HepG2 (cell line): ENCODE measurements at regions not wholly inside any gene's neighbourhood (a gene's known extent, or its start where the extent isn't known, plus 50 kb on each side); places are given as distances from the start of the nearest gene placed in this dataset.

ENCODE experiments used
- ATAC-seq: fragments of 200-7000 bp; cut with Tn5 transposase; 3 replicates; pipeline ENCODE4 v1.9.1; 2020; ENCODE audit warnings: mild to moderate bottlenecking, moderate library complexity
- BruUV-seq: library from RNA; stranded (reverse); fragments of 400-500 nt; replicated peaks from 2 replicates; lab custom pipeline; 2021; lab: Mats Ljungman, UMichigan
- CTCF ChIA-PET: fragments of 300-600 bp; formaldehyde crosslinking; extraction: SDS; loops from one replicate; lab custom pipeline; 2021; ENCODE audit warnings: low total read pairs, inconsistent platforms, low intra/inter-chr PET ratio; lab: Yijun Ruan, JAX
- POLR2A ChIA-PET: fragments of 350-600 bp; sonication (Branson Sonifier 250); formaldehyde crosslinking; loops from one replicate; lab custom pipeline; 2020; ENCODE audit warnings: antibody characterized with exemption, inconsistent platforms; lab: Yijun Ruan, JAX
- DNase-seq: peaks from one replicate; pipeline ENCODE4 v3.0.0-alpha.2; 2015; ENCODE audit warnings: low spot score
- FAIRE-seq: peaks from 3 replicates; lab custom pipeline; 2011; peaks lifted over from hg19 to GRCh38; lab: Jason Lieb, UNC
- H2AFZ ChIP-seq: one replicate; pipeline ENCODE4 v1.6.1; 2011; ENCODE audit warnings: low read length, inconsistent platforms
- H3K27ac ChIP-seq: fragments of 300-600 bp; 3 replicates; pipeline ENCODE4 v1.8.0; 2011; ENCODE audit warnings: mixed run types, mild to moderate bottlenecking, mixed read lengths, low read length, inconsistent platforms; ENCODE audit not compliant: insufficient read depth; ENCODE audit errors: extremely low read length
- H3K27me3 ChIP-seq, 2 experiments: fragments of 200-600 bp in 1 of 2; 2 replicates in 1 of 2; 3 replicates in 1 of 2; pipeline versions ENCODE4 v1.6.0 to v1.8.0; 2011; ENCODE audit warnings: low read length in 2 of 2, mild to moderate bottlenecking in 2 of 2, moderate library complexity in 2 of 2, inconsistent platforms in 1 of 2; ENCODE audit not compliant: insufficient read depth in 2 of 2, control insufficient read depth in 1 of 2
- H3K36me3 ChIP-seq, 2 experiments: fragments of 200-600 bp in 1 of 2; replicated peaks in 1 of 2; 2 replicates in 1 of 2; 3 replicates in 1 of 2; pipeline versions ENCODE4 v1.5.1 to v1.8.0; 2011; ENCODE audit warnings: low read length in 2 of 2, inconsistent platforms in 1 of 2; ENCODE audit not compliant: insufficient read depth in 2 of 2, control insufficient read depth in 1 of 2
- H3K4me1 ChIP-seq: 2 replicates; pipeline ENCODE4 v1.5.1; 2012; ENCODE audit warnings: low read length, inconsistent platforms; ENCODE audit not compliant: insufficient read depth
- H3K4me2 ChIP-seq: 2 replicates; pipeline ENCODE4 v1.6.0; 2011; ENCODE audit warnings: low read depth, low read length, inconsistent platforms
- H3K4me3 ChIP-seq, 3 experiments: fragments of 200-600 bp in 1 of 3; sonication (generic), shearing (Covaris generic) in 1 of 3; replicated peaks in 1 of 3; 2 replicates each; pipeline ENCODE4 v1.5.1; 2011 to 2016; ENCODE audit warnings: low read length in 3 of 3, inconsistent platforms in 2 of 3, low read depth in 2 of 3, mild to moderate bottlenecking in 2 of 3, control low read depth in 1 of 3, mixed read lengths in 1 of 3; ENCODE audit not compliant: insufficient read depth in 1 of 3
- H3K79me2 ChIP-seq: one replicate; pipeline ENCODE4 v1.6.1; 2011; ENCODE audit warnings: low read length, inconsistent platforms; ENCODE audit not compliant: insufficient read depth
- H3K9ac ChIP-seq: 2 replicates; pipeline ENCODE4 v1.6.0; 2011; ENCODE audit warnings: mild to moderate bottlenecking, low read depth, low read length, inconsistent platforms; ENCODE audit not compliant: insufficient read depth
- H3K9me3 ChIP-seq: 2 replicates; pipeline ENCODE4 v1.5.1; 2012; ENCODE audit warnings: mild to moderate bottlenecking, low read length
- H4K20me1 ChIP-seq: 2 replicates; pipeline ENCODE4 v1.6.0; 2011; ENCODE audit warnings: inconsistent platforms, mild to moderate bottlenecking, low read length, moderate library complexity; ENCODE audit not compliant: insufficient read depth
- BCL6 ChIP-seq: IDR thresholded peaks from 2 replicates; pipeline ENCODE4 v1.6.1; 2016; ENCODE audit warnings: missing genetic modification reagents, missing compliant biosample characterization
- ELF4 ChIP-seq: sonication (generic); formaldehyde crosslinking; IDR thresholded peaks from 2 replicates; pipeline ENCODE4 v1.5.0; 2020; ENCODE audit warnings: missing genetic modification reagents, mild to moderate bottlenecking, moderate library complexity, borderline replicate concordance
- EP300 ChIP-seq, 3 experiments: sonication (generic) in 1 of 3; formaldehyde crosslinking in 1 of 3; IDR thresholded peaks; 2 replicates each; pipeline versions ENCODE4 v1.5.1 to v1.6.1; 2011 to 2020; ENCODE audit warnings: low read depth in 2 of 3, low read length in 2 of 3, borderline replicate concordance in 1 of 3, improper control_type of control experiment in 1 of 3, mild to moderate bottlenecking in 1 of 3, missing genetic modification reagents in 1 of 3, moderate library complexity in 1 of 3
- HDAC1 ChIP-seq: sonication (generic); formaldehyde crosslinking; IDR thresholded peaks from 2 replicates; pipeline ENCODE4 v1.5.1; 2020; ENCODE audit warnings: mild to moderate bottlenecking, missing genetic modification reagents
- HMG20A ChIP-seq: IDR thresholded peaks from 2 replicates; pipeline ENCODE4 v1.6.1; 2016; ENCODE audit warnings: borderline replicate concordance
- HNF4A ChIP-seq: sonication (generic); formaldehyde crosslinking; IDR thresholded peaks from 2 replicates; pipeline ENCODE4 v1.4.0; 2020; ENCODE audit warnings: missing genetic modification reagents
- MED1 ChIP-seq: sonication (generic); formaldehyde crosslinking; IDR thresholded peaks from 2 replicates; pipeline ENCODE4 v1.4.0; 2020; ENCODE audit warnings: missing genetic modification reagents
- POGZ ChIP-seq: sonication (generic); formaldehyde crosslinking; IDR thresholded peaks from 2 replicates; pipeline ENCODE4 v1.4.0; 2020; ENCODE audit warnings: mild to moderate bottlenecking, missing genetic modification reagents
- RFXAP ChIP-seq: sonication (generic); formaldehyde crosslinking; IDR thresholded peaks from 2 replicates; pipeline ENCODE4 v1.4.0; 2020; ENCODE audit warnings: missing genetic modification reagents, borderline replicate concordance
- RXRB ChIP-seq: IDR thresholded peaks from 2 replicates; pipeline ENCODE4 v1.6.1; 2016; ENCODE audit warnings: borderline replicate concordance, missing genetic modification reagents, missing compliant biosample characterization
- TBX2 ChIP-seq: sonication (generic); formaldehyde crosslinking; IDR thresholded peaks from 2 replicates; pipeline ENCODE4 v1.5.0; 2020; ENCODE audit warnings: missing genetic modification reagents, mild to moderate bottlenecking, borderline replicate concordance
- TEAD3 ChIP-seq: optimal IDR thresholded peaks from 2 replicates; pipeline ENCODE3; 2016; ENCODE audit warnings: borderline replicate concordance
- U2AF1 ChIP-seq: fragments of 200-400 bp; formaldehyde crosslinking; optimal IDR thresholded peaks from 2 replicates; pipeline ENCODE3; 2017; ENCODE audit warnings: mild to moderate bottlenecking, low read depth, low read length
- YEATS2 ChIP-seq: sonication (generic); formaldehyde crosslinking; IDR thresholded peaks from 2 replicates; pipeline ENCODE4 v1.4.0; 2020; ENCODE audit warnings: missing genetic modification reagents, borderline replicate concordance
- ZBTB38 ChIP-seq: sonication (generic); formaldehyde crosslinking; IDR thresholded peaks from 2 replicates; pipeline ENCODE4 v1.5.1; 2020; ENCODE audit warnings: mild to moderate bottlenecking, missing genetic modification reagents
- ZNF180 ChIP-seq: sonication (generic); formaldehyde crosslinking; IDR thresholded peaks from 2 replicates; pipeline ENCODE4 v1.4.0; 2020; ENCODE audit warnings: low read depth, missing genetic modification reagents, borderline replicate concordance
- ZNF232 ChIP-seq: sonication (generic); formaldehyde crosslinking; IDR thresholded peaks from 2 replicates; pipeline ENCODE4 v1.4.0; 2020; ENCODE audit warnings: missing genetic modification reagents, borderline replicate concordance
- ZNF331 ChIP-seq: sonication (generic); formaldehyde crosslinking; IDR thresholded peaks from 2 replicates; pipeline ENCODE4 v1.4.0; 2020; ENCODE audit warnings: missing genetic modification reagents
- WGBS: methylation state at CpG from one replicate; pipeline ENCODE4 v1.1.6; 2017; ENCODE audit warnings: low lambda C conversion rate; 5-methylcytosine and 5-hydroxymethylcytosine counted together
- in situ Hi-C: cut with HindIII; loops from 2 replicates; pipeline ENCODE4 v1.10.0; 2017; ENCODE audit warnings: low pct_unique_long_range_greater_than_20kb; ENCODE audit not compliant: extremely low pct_ligation_motif_present
- intact Hi-C: fragments of 100-400 bp; cut with micrococcal nuclease; formaldehyde crosslinking; loops from one replicate; pipeline ENCODE4 v1.10.0; 2022; ENCODE audit not compliant: unreplicated experiment
- TF ChIP-seq, protein P1 (sequence below): sonication (generic); formaldehyde crosslinking; conservative IDR thresholded peaks from 2 replicates; pipeline ENCODE4 v1.4.0; 2020; ENCODE audit warnings: mild to moderate bottlenecking, missing genetic modification reagents, moderate library complexity
- TF ChIP-seq, protein P2 (sequence below): sonication (generic); formaldehyde crosslinking; IDR thresholded peaks from 2 replicates; pipeline ENCODE4 v1.4.0; 2020; ENCODE audit warnings: missing genetic modification reagents, borderline replicate concordance

DNA sequence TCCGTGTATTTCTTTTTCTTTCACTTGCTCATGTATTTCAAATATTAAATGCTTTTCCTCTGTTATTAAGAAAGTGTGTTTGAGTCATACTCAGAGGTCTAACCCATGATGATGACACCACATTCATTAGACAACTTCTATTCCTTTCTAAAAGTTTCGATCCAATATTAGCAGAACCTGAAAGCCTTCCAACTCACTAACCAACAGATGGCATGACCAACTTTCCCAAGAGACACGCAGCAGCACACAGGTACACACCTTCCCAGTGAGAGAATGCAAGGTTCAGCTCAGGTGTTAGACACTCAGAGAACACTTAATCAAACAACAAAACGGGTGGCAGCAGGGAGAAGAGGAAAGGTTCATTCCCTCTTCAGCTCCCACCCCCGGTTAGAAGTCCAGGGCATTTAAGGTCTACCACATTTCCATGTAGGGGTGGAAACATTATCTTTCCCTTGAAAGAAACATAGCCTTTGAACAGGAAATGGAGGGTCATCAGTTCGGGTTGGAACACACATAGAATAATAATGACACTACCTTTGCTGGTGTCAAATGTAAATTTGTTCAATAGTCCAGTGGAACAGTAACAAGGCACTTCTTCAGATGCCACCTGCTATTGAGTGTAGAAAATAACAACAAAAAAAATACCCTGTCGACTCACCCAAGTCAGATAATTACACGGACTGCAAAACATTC lies 404.2 kb downstream of the COG6 start:
- no peaks in the 10 kb centered on the region; a peak in 1 of 5 replicates for H3K27me3 ChIP-seq
- H3K79me2 ChIP-seq, result no peaks in the 10 kb centered on the region
- FAIRE-seq (no peak), DNase-seq (no peak), ATAC-seq (peak; percentile 21; the same call in 2 of the 3 replicates)
- in situ Hi-C loops (no loop called here), intact Hi-C loops (loop anchor here (5.0 kb wide), 1 partner anchor 117 kb away; no protein-coding TSS in a partner anchor)
- peak overlapping the region; percentile 44 for H3K4me2 ChIP-seq
- CTCF ChIA-PET, result no interaction called here
- BruUV-seq, result no TSS peak
- 3% methylated on average over 8 of the region's 8 CpGs for WGBS
- H3K27ac ChIP-seq, result peak overlapping the region; percentile 7
- H2AFZ ChIP-seq, result no peak overlapping the region
- H4K20me1 ChIP-seq, result no peaks in the 10 kb centered on the region
- H3K4me3 ChIP-seq, result no peak overlapping the region
- H3K4me1 ChIP-seq, result peaks cover 61% of the 10 kb centered on the region
- no peaks in the 10 kb centered on the region for H3K9me3 ChIP-seq
- H3K36me3 ChIP-seq, result no peaks in the 10 kb centered on the region
- H3K9ac ChIP-seq, result no peak overlapping the region
- POLR2A ChIA-PET, result no interaction called here
- peak; percentile 27; the same call in 1 of the 2 replicates for TF ChIP-seq BCL6 (CRISPR knock-in tag)
- TF ChIP-seq ZBTB38, result no peak
- TF ChIP-seq, protein P1, sequence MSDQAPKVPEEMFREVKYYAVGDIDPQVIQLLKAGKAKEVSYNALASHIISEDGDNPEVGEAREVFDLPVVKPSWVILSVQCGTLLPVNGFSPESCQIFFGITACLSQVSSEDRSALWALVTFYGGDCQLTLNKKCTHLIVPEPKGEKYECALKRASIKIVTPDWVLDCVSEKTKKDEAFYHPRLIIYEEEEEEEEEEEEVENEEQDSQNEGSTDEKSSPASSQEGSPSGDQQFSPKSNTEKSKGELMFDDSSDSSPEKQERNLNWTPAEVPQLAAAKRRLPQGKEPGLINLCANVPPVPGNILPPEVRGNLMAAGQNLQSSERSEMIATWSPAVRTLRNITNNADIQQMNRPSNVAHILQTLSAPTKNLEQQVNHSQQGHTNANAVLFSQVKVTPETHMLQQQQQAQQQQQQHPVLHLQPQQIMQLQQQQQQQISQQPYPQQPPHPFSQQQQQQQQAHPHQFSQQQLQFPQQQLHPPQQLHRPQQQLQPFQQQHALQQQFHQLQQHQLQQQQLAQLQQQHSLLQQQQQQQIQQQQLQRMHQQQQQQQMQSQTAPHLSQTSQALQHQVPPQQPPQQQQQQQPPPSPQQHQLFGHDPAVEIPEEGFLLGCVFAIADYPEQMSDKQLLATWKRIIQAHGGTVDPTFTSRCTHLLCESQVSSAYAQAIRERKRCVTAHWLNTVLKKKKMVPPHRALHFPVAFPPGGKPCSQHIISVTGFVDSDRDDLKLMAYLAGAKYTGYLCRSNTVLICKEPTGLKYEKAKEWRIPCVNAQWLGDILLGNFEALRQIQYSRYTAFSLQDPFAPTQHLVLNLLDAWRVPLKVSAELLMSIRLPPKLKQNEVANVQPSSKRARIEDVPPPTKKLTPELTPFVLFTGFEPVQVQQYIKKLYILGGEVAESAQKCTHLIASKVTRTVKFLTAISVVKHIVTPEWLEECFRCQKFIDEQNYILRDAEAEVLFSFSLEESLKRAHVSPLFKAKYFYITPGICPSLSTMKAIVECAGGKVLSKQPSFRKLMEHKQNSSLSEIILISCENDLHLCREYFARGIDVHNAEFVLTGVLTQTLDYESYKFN, result peak; percentile 70
- TF ChIP-seq ELF4 (CRISPR knock-in tag), result 0 out of 2 replicates have a peak, but pooled peaks have one; percentile 46
- peak; percentile 98 for TF ChIP-seq ZNF232
- no peak for TF ChIP-seq YEATS2 (CRISPR knock-in tag)
- peak; percentile 68; the same call in 1 of the 2 replicates for TF ChIP-seq TBX2 (CRISPR knock-in tag)
- TF ChIP-seq HDAC1 (CRISPR knock-in tag), result 0 out of 2 replicates have a peak, but pooled peaks have one; percentile 31
- TF ChIP-seq HNF4A (CRISPR knock-in tag), result peak; percentile 37; the same call in 1 of the 2 replicates
- TF ChIP-seq ZNF180 (CRISPR knock-in tag), result no peak
- TF ChIP-seq EP300 (IDR thresholded peaks at IDR 0.05; ENCODE audit: low read depth in 2 of 2, low read length in 2 of 2), result 0 out of 4 replicates have a peak, but pooled peaks of 1 of the 2 experiments have one; percentile 12
- no peak for TF ChIP-seq EP300 (CRISPR knock-in tag; IDR thresholded peaks at IDR 0.05; ENCODE audit: borderline replicate concordance)
- TF ChIP-seq, protein P2, sequence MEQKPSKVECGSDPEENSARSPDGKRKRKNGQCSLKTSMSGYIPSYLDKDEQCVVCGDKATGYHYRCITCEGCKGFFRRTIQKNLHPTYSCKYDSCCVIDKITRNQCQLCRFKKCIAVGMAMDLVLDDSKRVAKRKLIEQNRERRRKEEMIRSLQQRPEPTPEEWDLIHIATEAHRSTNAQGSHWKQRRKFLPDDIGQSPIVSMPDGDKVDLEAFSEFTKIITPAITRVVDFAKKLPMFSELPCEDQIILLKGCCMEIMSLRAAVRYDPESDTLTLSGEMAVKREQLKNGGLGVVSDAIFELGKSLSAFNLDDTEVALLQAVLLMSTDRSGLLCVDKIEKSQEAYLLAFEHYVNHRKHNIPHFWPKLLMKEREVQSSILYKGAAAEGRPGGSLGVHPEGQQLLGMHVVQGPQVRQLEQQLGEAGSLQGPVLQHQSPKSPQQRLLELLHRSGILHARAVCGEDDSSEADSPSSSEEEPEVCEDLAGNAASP, result peak; percentile 80; the same call in 1 of the 2 replicates
- peak; percentile 56; the same call in 1 of the 2 replicates for TF ChIP-seq POGZ (CRISPR knock-in tag)
- TF ChIP-seq U2AF1, result no peak
- peak; percentile 45 for TF ChIP-seq TEAD3
- no peak for TF ChIP-seq RFXAP (CRISPR knock-in tag)
- peak; percentile 74 for TF ChIP-seq MED1 (CRISPR knock-in tag)
- no peak for TF ChIP-seq ZNF331 (CRISPR knock-in tag)
- no peak for TF ChIP-seq HMG20A
- peak; percentile 78; the same call in 1 of the 2 replicates for TF ChIP-seq RXRB
